GM15510 (cell line): ENCODE measurements at regions not wholly inside any gene's neighbourhood (a gene's known extent, or its start where the extent isn't known, plus 50 kb on each side); places are given as distances from the start of the nearest gene placed in this dataset.

Source experiments
- POLR2A ChIP-seq: IDR thresholded peaks from 3 replicates; pipeline ENCODE4 v1.6.1; 2011; ENCODE audit warnings: borderline replicate concordance; ENCODE audit not compliant: insufficient read length; ENCODE audit errors: extremely low read depth

DNA sequence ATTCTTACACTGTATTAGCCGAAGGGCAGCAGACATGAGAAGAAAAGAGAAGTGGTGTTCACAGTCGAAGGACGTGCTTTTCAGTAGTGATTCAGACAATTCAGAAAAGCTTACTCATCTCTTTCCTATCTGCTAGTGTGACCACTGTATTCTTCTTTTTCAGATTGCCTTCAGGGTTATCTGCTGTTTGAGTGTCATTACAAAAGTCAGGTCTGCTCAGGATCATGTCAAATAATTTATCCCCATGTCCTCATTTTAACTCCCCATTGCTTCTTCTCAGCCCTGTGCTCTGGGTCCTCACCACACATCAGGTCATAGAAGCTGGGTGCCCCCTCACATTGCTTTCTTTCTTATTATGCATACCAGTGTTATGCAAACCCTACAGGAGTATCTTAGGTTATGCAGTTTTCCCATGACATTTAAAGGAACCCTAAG is 394.0 kb downstream of the CETN3 start:
- TF ChIP-seq POLR2A = no peak

DNA sequence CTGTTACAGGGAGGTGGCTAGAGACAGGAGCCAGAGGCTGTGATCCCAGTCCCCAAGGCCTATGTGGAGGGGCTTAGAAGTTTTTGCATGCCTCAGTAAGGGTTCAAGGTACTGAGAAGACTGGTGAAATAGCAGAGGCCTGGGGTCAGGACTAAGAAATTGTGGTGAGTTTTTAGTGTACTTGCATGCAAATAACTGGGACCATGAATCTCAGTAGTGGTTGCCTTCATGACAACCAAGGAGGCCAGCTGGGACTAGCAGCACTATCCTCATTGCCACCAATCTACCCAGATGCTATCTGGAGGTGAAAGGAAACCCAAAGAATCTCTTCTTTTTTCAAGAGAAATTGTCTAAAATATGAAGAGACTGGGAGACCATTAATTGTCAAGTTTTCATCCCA is 395.1 kb downstream of the CETN3 start:
- TF ChIP-seq POLR2A = no peak

DNA sequence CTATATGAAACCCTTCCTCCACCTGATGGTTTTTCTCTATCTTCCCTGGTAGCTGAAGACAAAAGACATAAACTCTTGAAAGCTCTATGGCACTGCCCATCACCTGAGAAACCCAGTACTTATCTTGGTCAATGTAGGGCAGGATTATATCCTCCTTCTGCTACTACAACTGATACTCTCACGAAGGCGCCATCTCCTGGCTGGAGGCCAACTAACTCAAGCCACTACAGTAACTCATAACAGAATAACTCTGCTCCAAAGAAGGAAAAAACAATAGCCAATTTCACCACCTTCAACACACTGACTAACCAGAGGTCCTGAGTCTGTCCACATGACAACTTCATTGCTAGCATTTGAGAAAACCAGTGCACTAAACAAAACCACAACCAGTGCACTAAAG is 409.2 kb downstream of the CETN3 start:
- no peak for TF ChIP-seq POLR2A

DNA sequence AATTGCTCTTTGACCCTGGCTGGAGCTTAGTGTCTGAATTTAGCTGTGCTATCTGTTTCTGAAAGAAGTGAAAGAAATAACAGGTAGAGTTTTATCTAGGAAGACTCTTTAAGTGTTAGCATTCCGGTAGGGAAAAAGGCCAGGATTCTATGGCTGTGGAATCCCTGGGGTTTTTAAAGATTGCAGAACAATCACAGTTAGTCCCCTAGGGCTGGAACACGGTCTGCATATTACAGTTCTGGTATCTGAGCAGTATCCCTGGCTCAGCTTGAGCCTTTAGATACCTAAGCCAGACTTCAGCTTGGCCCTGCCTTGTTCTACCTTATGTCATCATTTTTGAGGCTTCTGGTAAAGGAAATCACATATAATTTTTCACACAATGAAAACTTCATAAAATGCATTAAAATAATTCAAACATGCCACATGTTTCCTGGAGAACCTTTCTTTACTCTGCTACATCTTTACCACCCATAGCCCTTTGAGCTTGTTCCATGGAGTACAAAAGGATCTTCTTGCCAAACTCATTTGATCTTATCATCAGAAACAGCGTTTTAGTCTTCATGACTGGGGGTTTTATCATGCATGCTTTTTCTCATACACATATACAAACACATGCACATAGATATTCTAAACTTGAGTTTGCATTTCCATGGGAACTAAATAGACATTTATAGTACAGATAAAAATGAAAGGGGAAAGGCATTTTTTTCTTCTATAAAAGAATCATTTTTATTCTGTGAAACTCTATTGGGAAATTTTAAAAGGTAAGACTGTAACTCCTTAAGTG is 410.8 kb downstream of the CETN3 start:
- no peak for TF ChIP-seq POLR2A

DNA sequence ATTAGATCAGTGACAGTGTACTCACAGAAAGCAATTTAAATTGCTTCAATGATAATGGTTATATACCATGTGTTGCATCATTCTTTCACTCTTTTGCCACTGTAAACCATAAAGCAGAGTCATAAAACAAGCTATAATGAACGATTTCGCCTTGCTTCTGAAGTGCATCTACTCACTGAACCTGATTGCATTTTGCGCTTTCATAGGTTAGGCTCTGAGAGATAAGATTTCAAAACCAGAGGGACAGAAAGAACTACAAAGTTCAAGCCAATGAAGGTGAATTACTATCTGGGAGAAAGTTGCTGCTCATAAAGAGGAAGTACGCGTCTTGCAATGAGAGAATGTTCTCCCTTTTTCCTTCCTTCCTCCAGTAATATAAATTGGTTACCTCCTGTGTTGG is 412.7 kb downstream of the CETN3 start:
- no peak for TF ChIP-seq POLR2A

DNA sequence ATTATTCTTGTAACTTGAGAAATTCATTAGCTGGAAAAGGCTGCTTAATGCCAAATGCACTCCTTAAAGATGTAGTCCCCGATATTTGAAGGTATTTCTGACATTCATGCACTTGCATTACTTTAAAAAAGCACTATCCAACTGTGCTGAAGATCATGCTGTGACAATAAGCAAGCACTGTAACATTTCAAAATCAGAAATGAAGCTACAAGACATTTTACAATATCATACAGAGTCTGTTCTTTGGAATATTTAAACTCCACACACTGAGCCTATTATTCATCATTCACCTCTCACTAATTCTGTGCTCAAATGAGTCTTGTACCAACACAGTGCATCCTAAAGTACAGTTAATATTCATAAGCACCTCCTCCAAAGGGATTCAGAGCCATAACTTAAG is 413.2 kb downstream of the CETN3 start:
- no peak for TF ChIP-seq POLR2A

DNA sequence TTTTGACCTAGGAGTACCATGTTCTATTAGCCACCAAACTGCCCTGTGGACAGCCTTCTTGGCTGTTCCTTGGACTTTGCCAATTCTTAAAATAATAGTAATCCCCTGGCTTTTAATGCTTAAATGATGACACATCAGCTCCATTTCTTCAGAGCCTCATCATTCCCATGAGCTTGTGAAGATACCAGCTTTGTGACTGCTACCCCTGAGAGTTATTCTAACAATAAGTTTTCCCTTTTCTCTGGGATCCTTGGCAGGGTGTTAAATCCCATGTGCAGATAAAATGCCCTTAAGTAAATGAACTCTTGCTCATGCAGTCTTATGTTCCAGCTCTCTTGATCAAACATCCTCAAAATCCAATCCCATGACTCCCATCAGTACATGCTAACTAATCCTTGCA is 415.3 kb downstream of the CETN3 start:
- no peak for TF ChIP-seq POLR2A

DNA sequence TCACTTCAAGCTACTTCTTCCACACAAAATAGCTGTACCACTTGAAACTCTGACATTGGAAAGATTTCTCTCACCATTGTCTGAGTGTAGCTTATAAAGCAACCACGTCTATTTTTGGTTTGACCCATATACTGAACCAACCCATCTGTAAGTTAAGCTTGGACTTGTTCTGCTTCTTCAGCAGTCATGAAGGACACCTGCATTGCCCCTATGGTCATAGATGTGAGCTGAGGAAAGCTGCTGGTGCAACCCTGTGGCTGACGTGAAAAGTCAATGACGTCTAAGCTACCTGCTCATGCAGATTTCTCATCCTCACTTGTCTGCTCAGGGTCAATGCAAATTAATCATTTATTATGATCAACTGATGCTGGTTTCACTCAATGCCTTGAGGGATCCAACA is 417.4 kb downstream of the CETN3 start:
- no peak for TF ChIP-seq POLR2A

DNA sequence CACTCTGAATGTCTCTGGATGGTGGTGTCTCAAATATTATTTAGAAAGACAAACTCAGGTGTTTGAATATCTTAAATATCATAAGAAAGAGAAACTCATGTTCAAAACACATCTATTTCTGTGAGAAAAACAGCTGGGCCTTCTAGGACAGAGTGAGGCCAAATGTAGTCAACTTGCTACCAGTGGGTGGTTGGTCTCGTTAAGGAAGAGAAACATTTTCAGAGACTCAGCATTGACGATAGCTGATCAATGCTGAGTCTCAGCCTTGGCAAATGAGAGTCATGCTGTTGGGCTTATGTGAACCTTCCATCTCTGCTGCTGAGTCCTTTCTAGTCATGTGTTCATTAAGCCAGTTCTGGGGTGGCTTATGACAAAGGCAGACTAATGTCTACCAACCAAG is 418.0 kb downstream of the CETN3 start:
- TF ChIP-seq POLR2A = no peak

DNA sequence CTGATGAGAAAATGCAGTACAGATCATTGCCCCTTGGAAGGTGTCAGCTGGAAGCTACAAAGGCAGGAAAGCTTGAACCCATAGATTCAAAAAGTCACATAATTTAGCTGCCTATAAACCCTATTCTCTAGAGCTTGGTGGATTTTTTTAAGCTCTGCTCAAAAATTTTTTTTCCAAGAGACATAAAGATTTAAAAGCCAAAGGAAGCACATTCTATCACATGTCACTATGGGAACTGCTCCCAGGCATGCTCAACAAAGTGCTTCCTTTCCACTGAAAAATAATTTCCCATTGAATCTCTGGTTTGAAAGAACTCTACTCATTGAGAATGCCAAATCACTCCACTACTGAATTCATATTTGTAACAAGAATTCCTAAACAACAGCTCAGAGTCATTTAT is 419.8 kb downstream of the CETN3 start:
- no peak for TF ChIP-seq POLR2A

DNA sequence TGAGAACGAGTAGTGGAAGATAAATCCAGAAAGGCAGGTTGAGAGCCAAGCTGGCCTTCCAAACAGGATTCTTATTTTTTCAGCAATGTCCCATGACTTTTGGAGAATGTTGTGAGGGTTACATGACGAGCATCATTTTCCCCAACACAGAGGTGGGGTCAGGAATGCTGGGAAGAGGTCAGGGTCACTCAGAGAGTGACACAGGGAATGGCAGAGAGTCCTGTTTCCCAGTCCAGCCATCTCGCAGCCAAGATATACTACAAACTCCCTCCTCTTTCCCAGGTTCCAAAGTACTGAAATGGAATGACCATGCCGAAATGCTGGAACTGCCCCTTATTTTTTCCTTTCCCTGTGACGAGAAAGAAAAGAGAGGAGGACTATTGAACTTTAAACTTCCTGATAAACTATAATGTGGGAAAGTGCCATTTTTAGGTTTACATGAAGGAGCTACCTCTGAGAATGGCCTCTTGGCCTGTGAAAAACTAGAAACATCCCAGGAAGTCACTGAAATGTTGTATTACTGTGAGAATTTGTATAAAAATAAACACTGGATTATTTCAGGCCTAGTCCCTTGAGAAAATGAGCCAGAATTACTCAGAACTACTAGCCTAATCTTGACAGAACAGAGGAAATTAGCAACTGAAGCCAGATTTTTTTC is 420.4 kb downstream of the CETN3 start:
- TF ChIP-seq POLR2A = no peak

DNA sequence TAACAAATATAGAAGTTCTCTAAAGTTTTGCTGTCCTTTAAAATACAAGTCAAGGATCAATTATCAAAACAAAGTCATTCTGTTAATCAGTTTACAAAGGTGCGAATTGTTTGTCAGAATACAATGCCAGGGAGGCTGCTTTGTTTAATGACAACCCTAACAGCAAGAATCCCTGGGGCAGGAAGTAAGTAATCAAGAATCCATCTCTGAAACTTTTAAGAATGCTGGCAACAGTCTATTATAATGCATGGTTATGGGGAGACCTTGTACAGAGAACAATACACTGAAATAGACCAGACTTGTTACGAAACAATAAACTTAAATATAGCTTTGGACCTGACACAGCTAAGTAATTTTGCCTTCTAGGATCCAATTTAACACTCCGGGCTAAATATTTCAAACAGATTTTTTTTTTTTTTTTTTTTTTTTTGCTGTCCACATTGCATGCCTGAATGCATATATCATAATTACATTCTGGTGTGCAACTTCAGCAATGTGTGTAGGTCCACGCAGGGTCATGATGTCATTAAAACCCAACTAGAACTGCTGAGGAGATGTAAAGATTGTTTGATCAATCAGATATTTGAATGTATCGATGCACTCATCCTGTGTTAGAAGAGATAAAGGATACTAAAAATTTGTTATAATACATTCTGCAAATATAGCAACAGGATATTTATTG is 421.3 kb downstream of the CETN3 start:
- no peak for TF ChIP-seq POLR2A

DNA sequence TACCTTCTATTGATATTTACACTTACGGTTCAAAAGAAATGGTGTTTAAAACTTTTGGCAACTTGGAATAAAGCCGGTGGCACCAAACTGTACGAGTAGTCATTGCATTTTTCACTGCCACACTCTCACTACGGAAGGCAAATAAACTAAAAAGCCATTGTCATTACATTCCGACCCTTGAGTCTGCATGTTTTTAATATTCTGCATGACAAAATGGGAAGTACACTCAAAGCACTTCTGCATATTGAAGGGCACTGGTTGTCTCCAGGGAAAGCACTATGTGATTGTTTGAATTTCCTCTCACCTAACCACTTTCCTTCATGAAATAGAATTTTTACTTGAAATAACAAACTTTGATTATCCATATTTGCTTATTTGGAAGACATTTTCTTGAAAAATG is 426.3 kb downstream of the CETN3 start:
- no peak for TF ChIP-seq POLR2A

DNA sequence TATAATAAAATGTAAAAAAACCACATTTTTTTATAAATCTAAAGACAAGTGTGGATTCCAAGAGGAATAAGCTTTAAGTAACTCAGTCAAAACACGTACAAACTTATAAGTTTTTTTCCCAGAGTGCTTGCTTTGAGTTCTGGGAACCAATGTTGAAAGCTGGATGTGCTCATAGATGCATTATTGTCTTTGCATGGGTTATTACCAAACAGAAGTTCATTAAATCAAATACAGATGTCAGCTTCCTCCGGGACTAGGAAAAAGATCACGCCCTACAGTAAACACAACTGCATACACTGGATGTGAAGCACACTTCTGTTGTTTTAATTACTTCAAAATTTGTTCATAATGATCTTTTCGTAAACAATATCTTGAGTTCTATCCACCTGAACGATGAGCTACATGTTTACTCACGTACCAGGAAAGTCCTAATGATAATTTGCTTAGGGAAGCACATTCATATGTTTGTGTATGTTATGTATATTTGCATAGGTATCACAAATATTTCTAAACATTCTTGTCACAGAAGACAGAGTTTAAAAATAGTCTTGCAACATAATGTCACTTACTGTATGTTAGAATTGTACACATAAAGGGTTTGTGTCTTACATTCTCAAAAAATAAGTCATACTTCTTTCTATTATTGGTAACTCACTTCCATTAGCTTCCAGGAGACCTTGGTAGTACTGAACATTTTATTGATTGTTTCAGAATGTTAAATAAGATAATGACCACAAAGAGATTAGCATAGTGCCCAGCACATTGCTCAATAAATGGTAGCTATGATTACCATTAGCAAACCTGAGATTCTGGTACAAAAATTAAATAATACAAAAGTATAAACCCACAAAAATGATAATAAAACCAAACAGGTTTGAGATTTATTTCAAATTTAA is 427.4 kb downstream of the CETN3 start:
- no peak for TF ChIP-seq POLR2A

DNA sequence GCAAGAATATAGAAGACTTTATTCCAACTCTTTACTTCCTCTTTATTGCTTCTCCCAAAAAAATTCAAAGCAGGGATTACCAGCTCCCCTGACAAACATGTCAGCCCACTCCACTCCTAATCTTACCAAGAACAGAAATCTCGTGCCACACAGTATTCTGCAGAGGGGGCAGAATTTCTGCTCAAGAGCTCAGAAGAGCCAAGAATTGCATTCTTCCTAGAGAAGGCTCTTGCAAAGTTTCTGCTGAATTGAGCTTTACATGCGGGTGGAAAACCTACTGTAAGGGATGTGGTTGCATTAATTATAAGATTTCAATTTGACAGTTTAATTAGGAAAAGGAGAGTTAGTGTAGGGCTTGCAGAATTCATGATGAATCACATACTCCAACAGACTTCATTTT is 428.5 kb downstream of the CETN3 start:
- no peak for TF ChIP-seq POLR2A
